ENCODE measurements at regions not wholly inside any gene's neighbourhood (a gene's known extent, or its start where the extent isn't known, plus 50 kb on each side); places are given as distances from the start of the nearest gene placed in this dataset.

GRCh38 chr11:109564241-109564640 lies 142.3 kb downstream of the C11orf87 start:
- no peak for DNase-seq

GRCh38 chr11:109582470-109582869 lies 160.5 kb downstream of the C11orf87 start:
- DNase-seq = no peak

- DNase-seq = no peak
Observed at GRCh38 chr11:109584001-109584972, 162.3 kb downstream of the C11orf87 start.

GRCh38 chr11:109586789-109587188 lies 164.8 kb downstream of the C11orf87 start:
- DNase-seq = no peak

GRCh38 chr11:109590782-109591181 lies 168.8 kb downstream of the C11orf87 start:
- DNase-seq = no peak

- DNase-seq = no peak
Observed at GRCh38 chr11:109597336-109597735, 175.3 kb downstream of the C11orf87 start.

GRCh38 chr11:109604481-109605400 lies 182.8 kb downstream of the C11orf87 start:
- DNase-seq = no peak

GRCh38 chr11:109606256-109606655 lies 184.3 kb downstream of the C11orf87 start:
- no peak for DNase-seq

- DNase-seq = no peak
Observed at GRCh38 chr11:109609454-109610185, 187.6 kb downstream of the C11orf87 start.

- no peak for DNase-seq
Observed at GRCh38 chr11:109612496-109612895, 190.5 kb downstream of the C11orf87 start.

- DNase-seq = no peak
Observed at GRCh38 chr11:109619498-109619897, 197.5 kb downstream of the C11orf87 start.

GRCh38 chr11:109629734-109630133 lies 207.7 kb downstream of the C11orf87 start:
- DNase-seq = no peak

GRCh38 chr11:109641549-109641948 lies 219.6 kb downstream of the C11orf87 start:
- DNase-seq = no peak

GRCh38 chr11:109644152-109644551 lies 222.2 kb downstream of the C11orf87 start:
- no peak for DNase-seq

GRCh38 chr11:109648804-109649203 lies 226.8 kb downstream of the C11orf87 start:
- no peak for DNase-seq

GRCh38 chr11:109654091-109654490 lies 232.1 kb downstream of the C11orf87 start:
- no peak for DNase-seq

GRCh38 chr11:109658190-109658589 lies 236.2 kb downstream of the C11orf87 start:
- no peak for DNase-seq

GRCh38 chr11:109667719-109668118 lies 245.7 kb downstream of the C11orf87 start:
- no peak for DNase-seq

GRCh38 chr11:109668973-109669634 lies 247.1 kb downstream of the C11orf87 start:
- DNase-seq = no peak

GRCh38 chr11:109677231-109677630 lies 255.2 kb downstream of the C11orf87 start:
- DNase-seq = no peak

GRCh38 chr11:109677876-109678275 lies 255.9 kb downstream of the C11orf87 start:
- no peak for DNase-seq

GRCh38 chr11:109680127-109680526 lies 258.1 kb downstream of the C11orf87 start:
- DNase-seq = no peak

Measured in stimulated activated CD4-positive, alpha-beta T cell treated with anti-CD3 and anti-CD28 coated beads, Interleukin-2, amount 100 ng/mL, for 24 hours (primary cell).